ENCODE measurements at regions not wholly inside any gene's neighbourhood (a gene's known extent, or its start where the extent isn't known, plus 50 kb on each side); places are given as distances from the start of the nearest gene placed in this dataset.

GRCh38 chr2:150542172-150542571 is 54.7 kb upstream of the RND3 start:
- Histone ChIP-seq H3K27me3 (no peaks in the 10 kb centered on the region), H3K36me3 (no peaks in the 10 kb centered on the region), H3K9me3 (peaks cover 6% of the 10 kb centered on the region), H3K4me1 (no peaks in the 10 kb centered on the region), H3K4me2 (no peak overlapping the region), H3K27ac (no peak overlapping the region), H4K20me1 (no peaks in the 10 kb centered on the region), H3K9ac (no peak overlapping the region), H3K4me3 (no peak overlapping the region)
- no peak for TF ChIP-seq Cebpa-rat (IDR thresholded peaks at IDR 0.05)

GRCh38 chr2:150538651-150539201 is 51.3 kb upstream of the RND3 start:
- H3K4me1 ChIP-seq = no peaks in the 10 kb centered on the region
- peaks cover 15% of the 10 kb centered on the region for H3K9me3 ChIP-seq
- no peak for TF ChIP-seq Cebpa-rat (IDR thresholded peaks at IDR 0.05)
- no peaks in the 10 kb centered on the region for H3K36me3 ChIP-seq
- H3K27ac ChIP-seq = no peak overlapping the region
- H3K27me3 ChIP-seq = no peaks in the 10 kb centered on the region
- no peak overlapping the region for H3K9ac ChIP-seq
- H4K20me1 ChIP-seq = no peaks in the 10 kb centered on the region
- H3K4me2 ChIP-seq = no peak overlapping the region
- H3K4me3 ChIP-seq = no peak overlapping the region

Measured in BLaER1 (cell line).